OCI-LY3 (cell line): ENCODE measurements at regions not wholly inside any gene's neighbourhood (a gene's known extent, or its start where the extent isn't known, plus 50 kb on each side); places are given as distances from the start of the nearest gene placed in this dataset.

Experiments
- H2AFZ ChIP-seq: fragments of 200-600, 300-600 bp; shearing (Covaris generic); 2 replicates; pipeline ENCODE4 v1.6.0; 2014; ENCODE audit warnings: antibody characterized with exemption, low read depth, low read length
- H3K27ac ChIP-seq: fragments of 200-600, 300-600 bp; sonication (generic); 2 replicates; pipeline ENCODE4 v1.5.1; 2014; ENCODE audit warnings: mild to moderate bottlenecking, low read length, moderate library complexity, mixed read lengths
- H3K27me3 ChIP-seq: fragments of 200-600, 300-600 bp; sonication (generic); 2 replicates; pipeline ENCODE4 v1.6.1; 2014; ENCODE audit warnings: low read depth, low read length, mixed read lengths
- H3K36me3 ChIP-seq: fragments of 200-600, 300-600 bp; sonication (generic); replicated peaks from 2 replicates; pipeline ENCODE3; 2014; ENCODE audit warnings: low read depth, low read length, mixed read lengths
- H3K4me1 ChIP-seq: fragments of 300-600, 200-600 bp; sonication (generic); 2 replicates; pipeline ENCODE4 v1.6.1; 2014; ENCODE audit warnings: low read length, mixed read lengths
- H3K4me2 ChIP-seq: fragments of 200-600, 300-600 bp; sonication (generic); 2 replicates; pipeline ENCODE4 v1.6.1; 2014; ENCODE audit warnings: low read length, mixed read lengths
- H3K4me3 ChIP-seq: fragments of 300-600, 200-600 bp; sonication (generic); 2 replicates; pipeline ENCODE4 v1.5.1; 2014; ENCODE audit warnings: antibody characterized with exemption, mild to moderate bottlenecking, low read length, moderate library complexity
- H3K79me2 ChIP-seq: fragments of 300-600, 200-600 bp; shearing (Covaris generic); 2 replicates; pipeline ENCODE4 v1.6.1; 2014; ENCODE audit warnings: mild to moderate bottlenecking, low read length, mixed read lengths
- H3K9ac ChIP-seq: fragments of 300-600, 200-600 bp; shearing (Covaris generic); 2 replicates; pipeline ENCODE4 v1.6.0; 2014; ENCODE audit warnings: mild to moderate bottlenecking, low read length, moderate library complexity
- H3K9me3 ChIP-seq: fragments of 200-600, 300-600 bp; shearing (Covaris generic); 2 replicates; pipeline ENCODE4 v1.6.1; 2014; ENCODE audit warnings: low read length, mixed read lengths; ENCODE audit not compliant: insufficient read depth
- H4K20me1 ChIP-seq: fragments of 200-600, 300-600 bp; sonication (generic); 2 replicates; pipeline ENCODE4 v1.6.1; 2016; ENCODE audit warnings: low read length, mixed read lengths; ENCODE audit not compliant: insufficient read depth
- CTCF ChIP-seq: fragments of 200-600, 300-600 bp; sonication (generic); IDR thresholded peaks from 2 replicates; pipeline ENCODE4 v1.5.1; 2014; ENCODE audit warnings: antibody characterized with exemption, low read length, low read depth
- EZH2phosphoT487 ChIP-seq: fragments of 200-600 bp; shearing (Covaris generic); IDR thresholded peaks from 2 replicates; pipeline ENCODE4 v1.6.1; 2018; ENCODE audit warnings: antibody characterized with exemption, mixed run types, low read depth

- H2AFZ ChIP-seq: no peak overlapping the region
- H3K9me3 ChIP-seq: no peaks in the 10 kb centered on the region
- H3K4me1 ChIP-seq: peaks cover 20% of the 10 kb centered on the region
- no peaks in the 10 kb centered on the region for H3K36me3 ChIP-seq
- TF ChIP-seq EZH2phosphoT487: no peak
- TF ChIP-seq CTCF: no peak
- no peaks in the 10 kb centered on the region for H3K27me3 ChIP-seq
- H3K4me3 ChIP-seq: no peak overlapping the region
- H3K27ac ChIP-seq: no peak overlapping the region
- H3K79me2 ChIP-seq: peaks cover 17% of the 10 kb centered on the region; the same call in 1 of the 2 replicates
- no peaks in the 10 kb centered on the region for H4K20me1 ChIP-seq
- H3K9ac ChIP-seq: no peak overlapping the region
- no peak overlapping the region for H3K4me2 ChIP-seq
These were observed 481.6 kb downstream of the PCNX1 start for GRCh38 chr14:71388862-71389261.

DNA sequence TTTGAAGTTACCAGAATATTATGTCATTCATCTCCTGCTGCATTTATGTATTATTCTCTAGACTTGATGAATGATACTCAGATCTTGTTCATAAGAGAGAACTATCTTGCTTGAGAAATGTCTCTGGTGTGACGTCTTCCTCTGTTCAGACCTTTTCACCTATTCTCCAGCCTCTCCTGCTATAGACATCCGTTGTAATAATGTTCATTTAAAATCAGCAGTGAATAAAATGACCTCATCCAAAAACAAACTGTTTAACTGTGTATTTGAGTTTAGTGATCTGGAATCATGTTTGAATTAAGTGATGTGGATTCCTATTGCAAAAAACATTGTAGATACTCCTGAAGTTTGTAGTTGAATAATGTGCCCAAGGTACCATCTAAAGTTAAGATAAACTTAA, 487.1 kb downstream of the PCNX1 start:
- Histone ChIP-seq H3K4me1 (peaks cover 38% of the 10 kb centered on the region), H3K27ac (no peak overlapping the region), H3K36me3 (no peaks in the 10 kb centered on the region), H3K9ac (no peak overlapping the region), H2AFZ (no peak overlapping the region), H3K4me2 (no peak overlapping the region), H3K9me3 (no peaks in the 10 kb centered on the region), H3K79me2 (peaks cover 41% of the 10 kb centered on the region), H3K4me3 (no peak overlapping the region), H4K20me1 (no peaks in the 10 kb centered on the region), H3K27me3 (no peaks in the 10 kb centered on the region)
- TF ChIP-seq EZH2phosphoT487: no peak
- TF ChIP-seq CTCF: no peak

- H3K36me3 ChIP-seq: no peaks in the 10 kb centered on the region
- no peak overlapping the region for H3K4me3 ChIP-seq
- no peaks in the 10 kb centered on the region for H3K9me3 ChIP-seq
- no peak overlapping the region for H3K27ac ChIP-seq
- peaks cover 45% of the 10 kb centered on the region for H3K4me1 ChIP-seq
- H3K9ac ChIP-seq: no peak overlapping the region
- no peak overlapping the region for H2AFZ ChIP-seq
- H3K79me2 ChIP-seq: peaks cover 43% of the 10 kb centered on the region
- H3K4me2 ChIP-seq: no peak overlapping the region
- TF ChIP-seq EZH2phosphoT487 (no peak), CTCF (no peak)
- H3K27me3 ChIP-seq: no peaks in the 10 kb centered on the region
- no peaks in the 10 kb centered on the region for H4K20me1 ChIP-seq
These were observed 487.9 kb downstream of the PCNX1 start for GRCh38 chr14:71395151-71395604.

DNA sequence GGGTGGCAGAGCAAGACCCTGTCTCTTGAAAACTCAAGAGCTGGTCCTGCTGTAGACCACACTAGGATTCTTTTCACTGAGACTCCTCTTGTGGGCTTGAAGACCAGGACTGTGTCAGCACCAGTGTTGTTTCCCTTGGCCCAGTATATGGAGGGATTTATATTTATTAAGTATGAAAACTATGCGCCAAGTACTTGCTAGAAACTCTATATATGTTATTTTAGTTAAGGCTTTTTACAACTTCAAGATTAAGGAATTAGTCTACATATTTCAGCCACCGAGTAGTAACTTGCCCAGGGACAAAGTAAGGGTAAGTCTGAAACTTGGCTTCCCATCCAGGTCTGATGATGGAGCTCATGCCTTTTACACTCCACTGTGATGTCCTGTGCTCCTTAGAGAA, 488.4 kb downstream of the PCNX1 start:
- no peaks in the 10 kb centered on the region for H3K36me3 ChIP-seq
- H3K4me1 ChIP-seq: peaks cover 49% of the 10 kb centered on the region
- no peaks in the 10 kb centered on the region for H3K27me3 ChIP-seq

More for the DNA sequence above, 488.4 kb downstream of the PCNX1 start:
- Histone ChIP-seq H3K27ac (no peak overlapping the region), H2AFZ (no peak overlapping the region), H3K4me2 (no peak overlapping the region), H4K20me1 (no peaks in the 10 kb centered on the region), H3K9me3 (no peaks in the 10 kb centered on the region), H3K9ac (no peak overlapping the region), H3K79me2 (peaks cover 45% of the 10 kb centered on the region), H3K4me3 (no peak overlapping the region)
- TF ChIP-seq EZH2phosphoT487 (no peak), CTCF (no peak)
